ENCODE measurements at regions not wholly inside any gene's neighbourhood (a gene's known extent, or its start where the extent isn't known, plus 50 kb on each side); places are given as distances from the start of the nearest gene placed in this dataset.
"Not testable (repeated sequence)": the region's sequence is repeated elsewhere in the genome, so short reads cannot be mapped to it uniquely, and the experiment has no call there.

DNA sequence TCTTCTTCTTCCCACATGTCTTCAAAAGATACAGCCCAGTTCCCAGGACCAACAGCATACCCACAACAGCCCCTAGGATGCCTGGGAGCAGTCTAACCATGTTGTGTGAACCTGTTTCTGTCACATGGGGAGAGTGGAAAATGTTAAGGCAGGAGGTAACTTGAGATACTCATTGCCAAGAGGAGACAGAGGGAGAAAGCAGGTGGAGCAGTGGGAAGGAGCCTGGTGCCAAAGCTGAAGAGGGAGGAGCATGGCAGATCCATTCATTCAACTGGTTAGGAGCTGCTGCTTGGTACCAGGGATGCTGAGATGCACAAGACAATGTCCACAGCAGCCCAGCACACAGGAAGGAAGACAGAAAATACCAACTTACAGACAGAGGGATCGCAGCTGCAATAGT is 149.8 kb upstream of the ETV3 start:
- DNase-seq, result no peak

GRCh38 chr1:157287462-157287861 is 149.3 kb upstream of the ETV3 start:
- DNase-seq, result no peak

DNA sequence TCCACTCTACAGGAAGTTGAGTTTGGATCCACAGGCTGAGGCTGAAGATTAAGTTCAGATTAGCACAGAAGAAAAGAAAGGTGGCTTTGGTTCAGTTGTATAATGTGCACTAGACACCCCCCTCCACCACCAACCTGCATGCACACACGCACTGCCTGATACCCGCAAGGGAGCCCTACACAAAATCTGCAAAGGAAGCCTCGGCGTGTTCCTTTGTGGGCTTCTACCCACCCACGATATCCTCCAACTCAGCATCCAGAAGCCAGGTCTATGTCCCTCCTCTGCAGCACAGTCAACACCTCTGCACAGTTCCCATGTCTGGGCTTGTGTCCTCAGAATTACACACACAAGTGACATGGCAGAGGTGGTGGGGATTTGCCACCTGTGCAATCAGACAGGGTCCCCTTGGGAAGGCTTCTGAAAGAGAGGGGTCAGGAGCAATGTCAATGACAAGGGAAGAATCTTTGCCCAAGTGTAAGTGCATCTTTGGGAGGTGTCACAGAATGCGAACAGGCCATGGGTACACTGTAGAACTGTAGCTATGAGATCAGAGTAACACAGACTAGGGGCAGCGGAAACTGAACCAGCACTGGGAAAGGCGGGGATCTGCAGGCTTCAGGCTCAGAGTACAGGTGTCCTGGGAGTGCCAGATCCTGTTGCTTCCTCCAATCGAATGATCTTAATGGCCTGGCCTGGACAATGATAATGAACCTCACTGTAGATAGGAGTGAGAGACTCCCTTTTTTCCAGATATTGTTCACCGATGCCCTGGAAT is 148.6 kb upstream of the ETV3 start:
- DNase-seq, result no peak

DNA sequence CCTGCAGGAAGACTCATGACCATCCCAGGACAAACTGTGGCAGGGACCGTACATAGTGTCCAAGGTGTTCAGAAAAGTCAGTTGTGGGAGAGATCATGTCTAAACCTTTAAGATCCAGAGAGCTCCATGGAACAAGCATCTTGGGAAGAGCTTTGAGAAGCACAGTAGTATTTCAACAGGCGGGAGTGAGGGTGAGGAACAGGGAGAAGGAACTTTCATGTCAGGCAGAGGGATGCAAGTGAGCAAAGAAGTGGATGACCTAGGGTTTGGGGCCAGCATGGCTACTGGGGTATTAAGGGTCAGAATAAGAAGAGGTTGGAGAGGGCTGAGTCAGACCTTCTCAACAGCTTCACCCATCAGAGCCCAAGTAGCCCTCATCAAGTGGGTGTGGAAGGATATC is 147.9 kb upstream of the ETV3 start:
- DNase-seq, result no peak

DNA sequence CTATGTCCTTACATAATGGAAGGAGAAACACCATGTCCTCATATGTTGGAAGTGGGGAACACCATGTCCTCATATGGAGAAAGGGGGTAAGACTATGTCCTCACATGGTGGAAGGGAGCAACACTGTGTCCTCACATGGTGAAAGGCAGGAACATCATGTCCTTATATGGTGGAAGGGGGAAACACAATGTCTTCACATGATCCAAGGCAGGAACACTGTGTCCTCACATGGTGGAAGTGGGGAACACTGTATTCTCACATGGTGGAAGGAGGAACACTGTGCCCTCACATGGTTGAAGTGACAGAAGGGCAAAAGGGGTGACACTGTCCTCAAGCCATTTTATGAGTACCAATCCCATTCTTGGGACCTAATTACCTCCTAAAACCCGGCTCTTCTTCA is 146.3 kb upstream of the ETV3 start:
- DNase-seq, result no peak

GRCh38 chr1:157279802-157280140 is 141.6 kb upstream of the ETV3 start:
- DNase-seq, result no peak

GRCh38 chr1:157279138-157279801 is 141.1 kb upstream of the ETV3 start:
- no peak for DNase-seq

- DNase-seq, result no peak
These were observed 140.4 kb upstream of the ETV3 start for GRCh38 chr1:157278383-157279137.

DNA sequence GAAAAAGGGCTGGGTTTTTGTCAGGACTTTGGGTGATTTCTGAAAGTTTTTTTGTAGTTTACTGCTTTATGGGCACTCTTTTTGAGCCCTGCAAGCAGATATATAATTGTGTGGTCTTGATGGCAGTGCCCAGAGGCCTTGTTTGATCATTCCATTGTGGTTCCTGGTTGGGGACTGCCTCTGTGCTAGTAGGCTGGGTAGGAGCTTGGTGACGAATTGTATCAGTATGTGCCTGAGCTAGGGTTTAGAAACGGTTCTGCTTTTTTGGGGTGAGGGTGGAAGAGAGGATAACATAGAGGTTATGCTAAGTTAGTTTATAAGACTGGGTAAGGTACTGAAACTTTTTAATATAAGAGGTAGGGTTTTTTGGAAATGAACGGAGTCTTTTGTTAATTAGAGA is 139.7 kb upstream of the ETV3 start:
- no peak for DNase-seq

GRCh38 chr1:157277281-157277680 is 139.1 kb upstream of the ETV3 start:
- no peak for DNase-seq

GRCh38 chr1:157274698-157275534 is 136.7 kb upstream of the ETV3 start:
- no peak for DNase-seq

DNA sequence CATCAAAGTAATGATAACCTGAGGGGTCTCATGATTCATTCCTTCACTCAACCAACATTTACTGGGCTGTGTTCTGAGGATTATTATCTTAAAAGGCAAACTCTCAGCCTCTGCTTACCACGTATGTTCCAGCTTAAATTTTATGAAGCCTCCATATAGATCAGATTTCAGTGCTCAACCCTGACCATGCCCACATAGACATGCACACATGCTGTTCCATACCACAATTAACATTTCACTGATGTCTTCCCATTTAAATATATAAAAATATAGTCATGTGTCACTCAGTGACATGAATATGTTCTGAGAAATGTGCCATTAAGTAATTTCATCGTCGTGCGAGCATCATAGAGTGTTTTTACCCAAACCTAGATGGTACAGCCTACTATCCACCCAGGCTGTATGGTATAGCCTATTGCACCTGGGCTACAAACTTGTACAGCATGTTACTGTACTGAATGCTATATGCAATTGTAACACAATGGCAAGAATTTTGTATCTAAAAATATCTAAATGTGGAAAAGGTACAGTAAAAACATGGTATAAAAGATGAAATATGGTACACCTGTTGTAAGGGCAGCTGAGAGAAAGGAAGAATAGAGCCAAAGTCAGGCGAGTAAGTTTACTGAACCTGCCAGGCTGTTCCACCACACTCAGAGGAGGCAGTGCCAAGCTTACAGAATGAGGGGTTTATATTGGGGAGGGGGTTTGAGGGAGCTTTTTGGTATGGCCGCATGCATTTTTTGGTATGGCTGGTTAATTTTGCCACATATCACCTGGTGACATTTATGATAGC is 134.7 kb upstream of the ETV3 start:
- DNase-seq, result no peak

DNA sequence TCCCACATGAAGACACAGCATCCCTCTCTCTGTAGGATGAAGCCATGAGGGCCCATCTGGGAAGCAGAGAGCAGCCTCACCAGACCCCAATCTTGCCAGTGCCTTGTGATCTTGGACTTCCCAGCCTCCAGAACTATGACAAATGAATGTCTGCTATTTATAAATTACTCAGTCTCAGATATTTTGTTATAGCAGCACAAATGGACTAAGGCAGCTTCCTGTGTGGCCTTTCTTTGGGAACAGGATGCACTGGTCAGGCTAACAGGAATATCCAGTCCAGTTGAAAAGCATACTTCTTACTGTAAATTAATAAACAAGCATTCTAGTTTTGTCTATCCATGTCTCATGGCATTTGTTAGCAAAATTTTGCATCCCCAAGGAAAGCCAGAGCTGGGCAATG is 134.1 kb upstream of the ETV3 start:
- DNase-seq, result no peak

GRCh38 chr1:157270705-157271274 is 132.6 kb upstream of the ETV3 start:
- DNase-seq, result no peak

DNA sequence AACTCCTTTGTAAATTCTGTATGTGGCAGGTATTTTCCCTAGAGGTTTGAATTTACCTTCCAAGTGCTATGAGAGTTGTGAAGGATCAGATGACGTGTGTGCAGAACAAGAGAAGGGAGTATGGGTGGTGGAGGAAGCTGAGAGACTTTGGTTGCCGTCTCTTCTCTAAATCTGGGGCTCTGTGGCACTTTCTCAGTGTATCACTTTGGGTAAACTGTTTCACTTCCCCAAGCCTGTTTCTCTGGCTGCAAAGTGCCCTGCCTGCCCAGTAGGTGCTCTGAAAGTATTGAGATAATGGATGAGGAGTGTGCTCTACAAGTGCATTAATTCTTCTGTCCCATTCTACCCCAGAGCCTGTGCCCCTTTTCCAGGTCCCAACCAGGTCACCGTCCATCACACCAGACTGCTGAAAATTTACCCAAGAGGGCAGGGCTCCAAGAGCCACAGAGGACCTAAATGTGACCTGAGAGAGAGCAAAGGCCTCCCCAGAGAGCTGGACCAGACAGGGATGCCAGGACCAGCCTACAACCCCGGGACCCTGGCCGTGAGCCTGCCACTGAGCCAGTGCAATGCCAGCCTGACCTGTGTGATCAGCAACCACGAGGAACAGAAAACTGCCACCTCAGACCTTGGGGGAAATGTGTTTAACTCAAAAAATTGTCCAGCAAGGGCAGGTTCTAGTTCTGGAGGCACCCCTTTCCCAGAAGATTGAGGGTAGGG is 131.6 kb upstream of the ETV3 start:
- DNase-seq, result no peak

GRCh38 chr1:157262891-157263290 is 124.7 kb upstream of the ETV3 start:
- no peak for DNase-seq

- DNase-seq, result no peak
These were observed 124.2 kb upstream of the ETV3 start for GRCh38 chr1:157262422-157262821.

- not testable (repeated sequence) for DNase-seq
These were observed 117.7 kb upstream of the ETV3 start for GRCh38 chr1:157255891-157256290.

DNA sequence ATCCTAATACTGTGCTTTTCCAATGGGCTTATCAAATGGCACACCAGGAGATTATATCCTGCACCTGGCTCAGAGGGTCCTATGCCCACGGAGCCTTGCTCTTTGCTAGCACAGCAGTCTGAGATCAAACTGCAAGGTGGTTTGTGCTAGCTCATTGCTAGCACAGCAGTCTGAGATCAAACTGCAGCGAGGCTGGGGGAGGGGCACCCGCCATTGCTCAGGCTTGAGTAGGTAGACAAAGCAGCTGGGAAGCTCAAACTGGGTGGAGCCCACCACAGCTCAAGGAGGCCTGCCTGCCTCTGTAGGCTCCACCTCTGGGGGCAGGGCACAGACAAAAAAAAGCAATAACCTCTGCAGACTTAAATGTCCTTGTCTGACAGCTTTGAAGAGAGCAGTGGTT is 116.0 kb upstream of the ETV3 start:
- DNase-seq, result not testable (repeated sequence)

GRCh38 chr1:157252473-157252872 is 114.3 kb upstream of the ETV3 start:
- DNase-seq, result no peak

GRCh38 chr1:157249739-157250138 is 111.5 kb upstream of the ETV3 start:
- DNase-seq, result no peak

Measured in SW 1271 (cell line).